Caki2 (cell line): ENCODE measurements at regions not wholly inside any gene's neighbourhood (a gene's known extent, or its start where the extent isn't known, plus 50 kb on each side); places are given as distances from the start of the nearest gene placed in this dataset.

Experiments
- DNase-seq: peaks from one replicate; pipeline ENCODE4 v3.0.0-alpha.2; 2015; ENCODE audit warnings: low read depth
- in situ Hi-C: cut with HindIII; loops from 2 replicates; pipeline ENCODE4 v1.10.0; 2016; ENCODE audit warnings: low sequenced_read_pairs, low pct_unique_long_range_greater_than_20kb, mixed read lengths

DNA sequence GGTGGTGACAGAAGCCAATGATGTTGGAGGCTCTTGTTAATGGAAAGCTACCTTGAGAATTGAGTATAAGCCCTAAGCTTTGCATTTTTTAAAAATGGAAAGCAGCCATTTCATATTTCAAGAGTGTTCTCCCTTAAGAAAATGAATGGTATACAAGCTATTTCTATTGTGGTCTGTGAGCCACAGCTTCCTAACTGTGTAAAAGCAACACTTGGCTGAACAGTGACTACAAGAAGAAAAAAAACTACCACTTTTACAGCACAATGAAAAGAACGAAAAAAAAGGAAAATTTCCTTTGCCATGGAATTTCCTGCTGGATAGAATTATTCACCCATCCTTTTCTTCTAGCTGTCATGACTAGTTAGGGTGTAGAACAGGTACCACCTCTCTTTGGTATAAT, 397.1 kb upstream of the BTBD3 start:
- in situ Hi-C loops = no loop called here
- no peak for DNase-seq

DNA sequence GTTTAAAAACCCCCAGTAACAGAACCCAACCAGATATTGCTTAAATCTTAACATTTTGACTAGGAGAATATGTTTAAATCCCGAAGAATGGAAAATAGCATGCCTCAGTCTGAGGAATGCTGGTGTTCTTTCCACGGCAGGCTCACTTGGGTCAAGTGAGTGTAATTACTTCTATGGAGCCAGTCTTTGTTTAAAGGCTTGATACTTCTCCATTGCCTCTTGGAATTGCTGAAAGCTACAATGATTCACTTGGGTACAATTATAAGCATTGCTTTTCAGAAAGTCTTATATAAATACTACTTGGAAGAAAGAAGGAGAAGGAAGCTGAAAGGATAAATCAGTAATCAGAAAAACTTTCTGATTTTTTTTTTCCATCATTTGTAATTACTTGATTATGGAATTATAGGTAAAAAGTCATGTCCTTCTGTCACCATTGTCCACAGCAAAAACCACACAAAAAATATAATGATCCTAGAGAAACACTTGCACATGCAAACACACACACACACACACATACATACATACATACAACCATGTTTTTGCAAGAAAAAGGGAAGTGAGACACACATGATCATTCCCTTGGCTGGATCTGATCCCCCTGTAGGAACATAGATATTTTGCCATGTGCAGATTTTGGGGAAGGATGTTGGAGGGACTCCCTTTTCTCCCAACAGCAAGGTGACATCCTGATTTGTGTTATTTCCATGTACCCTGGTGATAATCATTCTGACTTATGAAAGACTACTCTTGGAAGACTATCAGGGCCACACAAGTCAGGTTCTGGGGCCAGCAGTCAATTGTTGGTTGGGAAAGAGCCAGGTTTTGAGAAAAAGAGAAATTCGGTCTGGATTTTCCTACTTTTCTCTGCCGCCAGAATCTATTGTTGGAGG, 396.0 kb upstream of the BTBD3 start:
- no peak for DNase-seq
- in situ Hi-C loops = no loop called here

DNA sequence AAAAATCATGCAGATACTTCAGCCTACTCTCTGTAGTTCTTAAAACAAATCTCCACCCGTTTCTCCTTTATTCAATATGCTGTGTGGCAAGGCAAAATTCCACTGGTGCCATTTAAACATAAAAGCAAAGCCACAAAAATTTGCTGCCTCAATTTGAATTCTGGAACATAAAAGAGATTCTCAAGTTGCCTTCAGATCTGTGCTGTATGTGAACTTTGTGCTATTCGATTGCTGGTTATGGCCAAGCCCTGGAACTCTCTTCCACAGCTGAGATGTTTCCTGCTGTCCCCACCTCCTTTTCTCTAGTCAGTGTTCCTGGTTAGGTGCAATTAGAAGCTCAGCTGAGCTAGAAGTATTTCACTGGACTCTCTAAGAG, 395.3 kb upstream of the BTBD3 start:
- DNase-seq = no peak
- in situ Hi-C loops = no loop called here

DNA sequence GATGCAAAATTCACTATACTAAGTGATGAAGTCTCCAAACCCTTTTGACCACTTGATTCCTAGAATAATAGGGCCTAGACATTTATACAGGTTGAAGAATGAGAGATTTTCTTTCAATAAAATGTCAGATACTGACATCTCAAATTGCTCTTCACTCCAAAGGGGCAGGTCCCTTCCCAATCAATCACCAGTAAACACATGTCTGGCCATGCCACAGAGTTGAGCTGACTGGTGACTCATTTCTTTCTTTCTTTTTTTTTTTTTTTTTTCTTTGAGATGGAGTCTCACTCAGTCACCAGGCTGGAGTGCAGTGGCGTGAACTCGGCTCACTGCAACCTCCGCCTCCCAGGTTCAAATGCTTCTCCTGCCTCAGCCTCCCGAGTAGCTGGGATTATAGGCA, 388.6 kb upstream of the BTBD3 start:
- in situ Hi-C loops = no loop called here
- peak; percentile 15 for DNase-seq

DNA sequence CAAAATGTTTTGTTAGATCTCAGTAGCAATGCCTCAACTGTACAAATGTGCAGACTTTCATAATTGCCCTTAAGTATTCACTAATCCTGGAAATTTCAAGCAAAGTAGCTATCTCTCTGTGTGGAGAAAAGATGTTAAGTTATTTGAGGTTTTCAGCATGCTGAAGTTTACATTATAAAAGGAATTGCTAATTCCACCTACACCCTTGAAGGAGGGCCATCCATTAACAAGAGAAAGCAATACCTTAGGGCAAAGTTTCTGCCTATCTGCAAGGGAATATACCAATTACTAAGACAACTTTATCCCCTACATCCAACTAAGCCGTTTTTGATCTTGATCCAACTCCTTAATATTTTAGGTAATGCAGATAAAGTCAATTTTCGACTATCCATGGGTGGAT, 380.7 kb upstream of the BTBD3 start:
- DNase-seq = no peak
- in situ Hi-C loops = no loop called here

DNA sequence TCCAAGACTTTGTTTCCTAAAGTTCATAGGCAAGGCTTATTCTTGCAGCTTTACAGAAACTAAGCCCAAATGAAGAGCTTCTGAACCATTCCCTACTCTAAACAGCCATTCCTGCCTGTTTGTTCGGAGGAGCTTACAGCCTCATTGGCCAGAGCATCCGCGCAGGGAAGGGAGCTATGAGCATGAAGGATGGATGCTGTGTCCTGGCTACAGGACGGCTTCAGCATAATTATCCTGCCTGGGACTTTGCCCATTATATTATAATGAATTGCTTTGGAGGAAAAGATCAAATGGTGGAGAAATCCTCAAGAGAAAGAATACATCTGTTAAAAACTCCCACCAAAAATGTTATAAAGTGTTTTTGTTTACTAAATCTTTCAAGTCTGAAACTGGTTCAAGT, 378.2 kb upstream of the BTBD3 start:
- in situ Hi-C loops = no loop called here

DNA sequence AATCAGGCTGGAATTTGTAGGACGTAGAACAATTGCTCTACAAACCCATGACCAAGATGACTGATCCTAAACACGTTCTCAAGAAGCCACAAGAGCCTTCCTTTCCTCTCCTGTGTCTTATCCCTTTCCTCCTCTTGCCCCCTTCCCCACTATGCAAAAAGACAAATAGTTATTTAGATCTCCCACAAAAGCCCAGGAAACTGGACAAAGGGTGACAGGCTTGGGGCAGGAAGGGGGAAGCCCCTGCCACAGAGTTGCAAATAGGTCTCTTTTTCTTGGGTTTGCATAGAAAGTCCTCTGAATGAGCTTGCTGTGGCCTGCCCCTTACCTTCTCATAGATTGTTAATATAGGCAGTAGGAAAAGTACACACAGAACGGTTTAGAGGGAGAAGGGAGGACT, 377.1 kb upstream of the BTBD3 start:
- no peak for DNase-seq
- in situ Hi-C loops = no loop called here

More for the DNA sequence above, 378.2 kb upstream of the BTBD3 start:
- DNase-seq = no peak

DNA sequence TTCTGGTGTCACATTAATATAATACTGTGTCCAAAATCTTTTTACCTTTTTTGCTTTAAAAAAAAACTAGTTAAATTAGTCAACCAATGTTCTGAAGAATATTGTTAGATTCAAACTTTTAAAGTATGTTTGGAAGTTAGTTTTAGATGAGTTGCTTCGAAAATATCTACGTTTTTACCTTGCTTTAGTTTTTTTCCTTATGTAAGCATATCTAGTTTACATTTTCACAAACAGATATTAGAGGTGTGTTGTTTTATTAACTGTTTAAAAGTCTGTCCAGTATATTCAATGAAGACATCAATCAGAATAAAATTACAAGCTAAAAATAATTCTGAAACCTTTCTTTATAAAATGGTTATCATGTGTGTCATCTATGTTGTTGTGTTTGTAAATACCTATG, 375.0 kb upstream of the BTBD3 start:
- in situ Hi-C loops = no loop called here
- no peak for DNase-seq

DNA sequence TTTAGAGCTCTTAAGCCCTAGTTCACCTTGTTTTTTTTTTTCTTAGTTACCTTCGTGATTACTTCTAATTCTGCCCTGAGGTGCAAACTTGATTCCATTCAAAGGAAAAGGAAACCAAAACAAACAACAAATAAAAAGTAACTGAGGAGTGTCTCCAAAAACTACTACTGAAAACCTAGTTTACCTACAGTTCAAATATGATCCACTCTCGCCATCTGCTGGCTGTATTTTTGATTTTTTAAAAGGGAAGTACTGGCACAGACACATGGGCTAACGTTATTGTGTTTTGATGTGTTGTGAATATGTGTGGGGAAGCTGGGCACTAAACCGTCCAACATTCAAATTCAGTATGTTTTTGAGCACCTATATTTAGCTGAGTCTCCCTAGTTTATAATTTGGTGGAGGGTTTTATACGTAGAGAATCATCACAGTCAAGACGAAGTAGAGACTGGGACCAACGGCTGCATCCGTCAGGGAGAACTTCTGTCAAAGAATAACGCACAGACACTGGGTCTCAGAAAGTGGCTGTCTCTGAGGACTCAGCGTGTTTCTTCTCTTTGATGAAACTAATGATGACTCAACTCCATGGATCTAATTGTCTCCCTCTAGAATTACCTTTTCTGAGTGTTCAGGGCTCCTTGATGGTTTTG, 373.5 kb upstream of the BTBD3 start:
- DNase-seq = peak; percentile 78
- in situ Hi-C loops = no loop called here

DNA sequence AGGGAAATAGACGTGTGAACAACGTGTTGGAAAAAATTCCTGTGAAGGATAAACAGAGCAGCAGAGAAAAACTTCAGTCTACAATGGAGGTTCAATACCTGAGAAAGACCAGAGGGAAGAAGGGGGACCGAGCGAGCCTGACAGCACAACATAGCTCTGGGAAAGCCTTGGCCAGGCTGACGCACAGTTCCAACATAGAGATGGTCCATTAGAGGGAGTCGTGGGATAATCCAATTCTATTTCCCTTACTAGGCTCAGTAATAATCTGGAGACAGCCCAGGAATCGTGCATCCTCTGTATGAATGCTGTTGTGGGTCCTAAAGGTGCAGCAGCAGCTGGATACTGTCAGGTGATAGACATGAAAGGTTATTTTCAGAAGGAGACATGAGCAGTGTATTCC, 370.8 kb upstream of the BTBD3 start:
- in situ Hi-C loops = no loop called here
- DNase-seq = no peak

DNA sequence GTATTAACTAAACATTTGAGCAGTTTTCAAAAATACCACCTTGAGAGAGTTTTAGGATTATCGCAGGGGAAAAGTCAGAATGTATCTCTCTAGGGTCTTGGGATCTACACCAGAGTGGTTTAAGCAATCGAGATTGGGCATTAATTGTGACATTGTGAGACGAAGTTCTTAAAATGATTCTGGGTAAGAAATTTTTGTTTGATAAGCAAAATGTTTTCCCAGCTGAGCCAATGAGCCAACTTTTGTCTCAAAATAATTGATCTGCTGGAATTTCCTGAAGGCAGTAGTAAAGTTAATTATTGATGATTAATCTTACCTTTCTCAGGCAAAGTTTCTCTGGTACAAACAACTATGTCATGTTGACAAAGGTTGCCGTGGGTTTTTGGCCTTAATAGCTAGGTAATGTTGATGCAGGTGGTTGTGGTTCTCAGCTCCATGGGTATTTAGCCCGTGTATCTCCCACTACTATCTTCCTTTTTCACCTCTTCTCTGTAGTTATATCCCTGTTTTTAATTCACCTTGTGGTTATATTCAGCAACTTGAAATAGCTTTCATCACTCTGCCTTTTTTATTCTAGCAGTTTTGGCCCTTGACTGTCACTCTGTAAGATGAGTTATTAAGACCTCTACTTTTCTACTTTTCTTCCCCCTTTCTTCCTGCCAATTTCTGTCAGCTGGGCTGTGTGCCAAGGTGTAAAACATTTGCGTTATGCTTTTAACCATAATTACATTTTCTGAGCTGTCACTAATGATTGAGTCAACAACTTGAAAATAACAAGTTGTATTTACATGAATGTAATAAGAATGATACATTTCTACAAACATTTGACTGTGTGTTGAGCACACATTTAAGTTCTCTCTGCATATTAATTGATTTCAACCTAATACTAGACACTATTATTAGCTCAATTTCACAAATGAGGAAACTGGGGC, 368.3 kb upstream of the BTBD3 start:
- in situ Hi-C loops = no loop called here
- no peak for DNase-seq

DNA sequence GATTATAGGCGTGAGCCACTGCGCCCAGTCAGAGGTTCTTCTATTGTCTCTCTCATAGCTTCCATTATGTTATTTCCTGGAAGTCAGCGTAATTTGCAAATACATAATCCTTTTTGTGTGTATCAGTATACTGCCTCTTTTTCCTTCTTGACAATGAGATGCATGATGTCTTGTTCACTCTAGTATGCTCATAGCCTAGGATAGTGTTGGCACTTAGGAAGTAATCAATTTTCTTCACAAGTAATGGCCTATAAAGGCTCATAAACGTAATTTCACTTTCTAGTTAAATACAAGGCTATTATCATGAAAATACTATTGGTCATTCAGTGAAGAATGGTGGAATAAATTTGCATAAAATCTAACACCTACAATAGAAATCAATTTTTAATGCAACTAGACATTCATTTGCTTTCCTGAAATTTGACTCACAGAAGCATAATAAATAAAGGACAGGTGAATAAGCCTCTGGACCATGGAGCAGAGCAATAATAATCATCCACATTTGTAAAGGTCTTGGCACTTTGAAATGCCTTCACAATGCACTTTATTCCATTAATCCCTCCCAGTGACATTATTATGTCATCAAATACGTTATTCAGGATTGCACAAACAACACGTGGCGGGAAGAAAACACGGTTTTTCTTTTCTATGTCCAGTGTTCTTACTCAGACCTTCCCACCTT, 366.9 kb upstream of the BTBD3 start:
- DNase-seq = no peak
- in situ Hi-C loops = no loop called here

DNA sequence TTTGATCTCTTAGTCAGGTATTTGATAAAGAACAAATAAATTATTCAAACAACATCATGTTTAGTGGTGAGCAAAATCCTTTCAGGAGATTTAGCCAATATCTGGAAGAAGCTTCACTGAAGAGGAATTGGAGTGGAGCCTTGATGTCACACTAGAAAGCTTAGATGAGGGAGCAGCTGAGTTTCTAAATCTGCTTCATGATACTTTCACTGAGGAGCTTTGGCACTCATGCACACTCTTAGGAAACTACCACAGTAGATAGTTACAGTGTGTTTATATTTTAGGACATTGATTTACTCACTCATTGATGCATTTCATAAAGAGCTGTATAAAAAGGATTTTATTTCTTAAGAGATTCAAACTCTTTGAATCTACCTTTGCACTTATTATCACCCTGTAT, 366.2 kb upstream of the BTBD3 start:
- no peak for DNase-seq
- in situ Hi-C loops = no loop called here

DNA sequence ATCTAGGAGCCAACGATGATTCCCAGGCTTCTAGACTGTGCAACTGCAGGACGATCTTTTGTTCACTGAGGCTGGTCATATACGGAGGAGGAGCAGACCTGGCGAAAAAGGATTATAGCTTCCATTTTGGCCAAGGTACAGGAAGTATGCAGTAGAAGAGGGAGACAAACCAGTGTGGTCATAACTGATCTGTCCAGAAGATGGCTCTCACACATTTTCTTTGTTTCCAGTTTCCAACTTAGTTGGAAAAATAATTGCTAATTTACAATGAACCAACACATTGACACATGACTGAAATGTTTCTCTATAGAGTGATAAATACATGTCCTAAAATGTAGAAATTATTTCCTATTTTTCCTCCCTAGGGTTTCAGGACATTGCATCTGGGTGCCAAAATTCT, 364.1 kb upstream of the BTBD3 start:
- in situ Hi-C loops = no loop called here
- peak; percentile 19 for DNase-seq

DNA sequence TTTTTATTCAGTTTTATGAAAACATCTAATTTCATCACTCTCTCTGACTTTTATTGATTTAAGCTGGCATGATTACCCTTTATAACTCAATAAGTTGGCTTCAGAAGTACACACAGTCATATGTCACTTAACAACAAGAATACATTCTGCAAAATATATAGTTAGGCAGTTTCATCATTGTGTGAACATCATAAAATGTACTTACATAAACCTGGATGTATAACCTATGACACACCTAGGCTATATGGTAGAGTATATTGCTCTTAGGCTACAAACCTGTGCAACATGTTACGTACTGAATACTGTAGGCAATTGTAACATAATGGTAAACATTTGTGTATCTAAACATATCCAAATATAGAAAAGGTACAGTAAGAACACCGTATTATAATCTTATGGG, 362.2 kb upstream of the BTBD3 start:
- DNase-seq = no peak
- in situ Hi-C loops = no loop called here

DNA sequence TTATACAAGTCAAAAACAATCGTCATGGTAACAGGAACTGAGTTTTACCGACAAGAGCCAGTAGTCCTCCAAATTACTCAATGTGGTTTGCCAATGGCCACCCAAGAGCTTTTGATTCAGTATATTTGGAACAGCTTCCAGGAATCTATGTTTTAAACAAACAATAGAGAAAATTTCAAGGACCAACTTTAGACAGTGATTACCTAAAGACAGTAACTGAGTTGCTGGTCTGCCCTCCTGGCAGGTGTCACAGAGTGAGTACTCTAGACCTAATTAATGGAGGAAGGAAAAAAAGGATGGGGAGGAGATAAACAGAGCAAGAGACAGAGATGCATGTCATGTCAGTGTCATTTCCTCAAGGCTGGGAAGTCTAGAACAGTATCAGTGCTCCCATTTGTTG, 361.3 kb upstream of the BTBD3 start:
- DNase-seq = no peak
- in situ Hi-C loops = no loop called here

DNA sequence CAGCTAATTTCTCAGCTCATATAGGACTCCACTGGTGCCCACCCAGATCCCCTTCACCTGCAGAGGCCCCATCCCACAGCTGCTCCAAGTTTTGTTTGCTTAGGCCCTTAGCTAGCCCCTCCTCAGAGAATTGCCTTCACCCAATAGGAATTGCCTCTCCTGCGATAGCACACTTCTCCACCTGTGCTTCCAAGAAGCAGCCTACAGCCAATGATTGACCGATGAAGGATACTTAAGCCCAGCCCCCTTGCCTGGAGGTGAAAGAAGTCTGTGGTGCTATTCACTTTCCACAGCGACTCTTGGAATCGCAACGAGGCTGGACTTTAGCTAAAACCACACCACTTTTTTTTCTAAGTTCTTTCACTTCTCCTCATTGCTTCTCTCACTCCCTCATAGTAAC, 353.2 kb upstream of the BTBD3 start:
- in situ Hi-C loops = no loop called here
- no peak for DNase-seq

DNA sequence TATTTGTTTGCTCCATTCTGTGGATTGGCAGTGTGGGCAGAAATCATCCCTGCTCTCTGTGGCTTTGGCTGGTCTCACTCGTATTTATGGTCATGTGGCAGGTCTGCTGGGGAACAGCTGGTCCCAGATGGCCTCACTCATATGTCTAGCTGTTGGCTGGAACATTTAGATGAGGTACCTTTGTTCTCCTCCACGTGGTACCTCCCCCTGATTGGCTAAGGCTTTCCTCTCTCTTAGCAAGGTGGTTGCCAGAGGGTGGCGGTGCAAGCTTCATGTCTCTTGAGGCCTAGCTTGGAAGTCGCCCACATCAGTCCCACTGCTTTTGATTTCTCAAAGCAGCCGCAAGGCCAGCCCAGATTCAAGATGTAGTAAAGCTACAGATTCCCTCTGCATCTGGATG, 348.5 kb upstream of the BTBD3 start:
- DNase-seq = no peak
- in situ Hi-C loops = no loop called here
